ENCODE measurements at regions not wholly inside any gene's neighbourhood (a gene's known extent, or its start where the extent isn't known, plus 50 kb on each side); places are given as distances from the start of the nearest gene placed in this dataset.

GRCh38 chr4:178068136-178068535 is 625.9 kb upstream of the AGA start:
- no peak for DNase-seq

GRCh38 chr4:178070163-178070562 is 627.9 kb upstream of the AGA start:
- no peak for DNase-seq

- DNase-seq, result no peak
Observed at GRCh38 chr4:178080312-178080711, 638.1 kb upstream of the AGA start.

GRCh38 chr4:178081176-178081575 is 638.9 kb upstream of the AGA start:
- no peak for DNase-seq

GRCh38 chr4:178081896-178082295 is 639.7 kb upstream of the AGA start:
- no peak for DNase-seq

GRCh38 chr4:178082906-178083305 is 640.7 kb upstream of the AGA start:
- DNase-seq, result no peak

- DNase-seq, result no peak
Observed at GRCh38 chr4:178083968-178084367, 641.7 kb upstream of the AGA start.

GRCh38 chr4:178086320-178086719 is 644.1 kb upstream of the AGA start:
- DNase-seq, result peak; percentile 48

- no peak for DNase-seq
Observed at GRCh38 chr4:178090640-178091411, 648.6 kb upstream of the AGA start.

- no peak for DNase-seq
Observed at GRCh38 chr4:178102139-178102538, 659.9 kb upstream of the AGA start.

GRCh38 chr4:178105242-178105641 is 663.0 kb upstream of the AGA start:
- DNase-seq, result no peak

- DNase-seq, result no peak
Observed at GRCh38 chr4:178136736-178137345, 694.6 kb upstream of the AGA start.

- no peak for DNase-seq
Observed at GRCh38 chr4:178137732-178138471, 695.7 kb upstream of the AGA start.

GRCh38 chr4:178138491-178138890 is 696.3 kb upstream of the AGA start:
- no peak for DNase-seq

GRCh38 chr4:178140326-178140915 is 698.2 kb upstream of the AGA start:
- DNase-seq, result no peak

- no peak for DNase-seq
Observed at GRCh38 chr4:178142724-178143123, 700.5 kb upstream of the AGA start.

GRCh38 chr4:178148106-178148505 is 705.9 kb upstream of the AGA start:
- DNase-seq, result peak; percentile 20

GRCh38 chr4:178165251-178165950 is 723.2 kb upstream of the AGA start:
- no peak for DNase-seq

- DNase-seq, result no peak
Observed at GRCh38 chr4:178165951-178166308, 723.7 kb upstream of the AGA start.

- no peak for DNase-seq
Observed at GRCh38 chr4:178173771-178174170, 731.5 kb upstream of the AGA start.

GRCh38 chr4:178174756-178175155 is 732.5 kb upstream of the AGA start:
- DNase-seq, result no peak

GRCh38 chr4:178185517-178185916 is 743.3 kb upstream of the AGA start:
- no peak for DNase-seq

- DNase-seq, result no peak
Observed at GRCh38 chr4:178192611-178193010, 750.4 kb upstream of the AGA start.
